ENCODE measurements at regions not wholly inside any gene's neighbourhood (a gene's known extent, or its start where the extent isn't known, plus 50 kb on each side); places are given as distances from the start of the nearest gene placed in this dataset.

GRCh38 chr5:168097876-168098653 is 193.4 kb upstream of the WWC1 start:
- TF ChIP-seq CTCF (IDR thresholded peaks at IDR 0.05): no peak

DNA sequence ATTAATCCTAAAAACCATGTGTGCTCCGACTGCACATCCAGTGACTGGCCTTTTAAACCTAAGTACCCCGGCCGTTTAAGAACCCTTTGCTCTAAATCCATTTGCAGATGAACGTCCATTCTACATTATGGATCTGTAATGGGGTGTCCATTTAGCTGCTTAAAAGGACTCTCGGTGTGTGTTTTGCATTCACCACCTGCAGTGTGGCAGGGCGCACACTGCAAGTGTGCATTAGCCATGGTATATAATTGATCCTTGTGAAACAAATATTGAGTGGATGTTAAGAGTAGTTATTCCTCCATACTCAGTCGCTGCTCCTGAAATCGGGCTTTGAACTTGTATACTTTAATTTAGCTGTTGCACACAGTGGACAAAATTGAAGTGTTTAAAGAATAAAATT is 190.1 kb upstream of the WWC1 start:
- no peak for TF ChIP-seq CTCF (IDR thresholded peaks at IDR 0.05)

DNA sequence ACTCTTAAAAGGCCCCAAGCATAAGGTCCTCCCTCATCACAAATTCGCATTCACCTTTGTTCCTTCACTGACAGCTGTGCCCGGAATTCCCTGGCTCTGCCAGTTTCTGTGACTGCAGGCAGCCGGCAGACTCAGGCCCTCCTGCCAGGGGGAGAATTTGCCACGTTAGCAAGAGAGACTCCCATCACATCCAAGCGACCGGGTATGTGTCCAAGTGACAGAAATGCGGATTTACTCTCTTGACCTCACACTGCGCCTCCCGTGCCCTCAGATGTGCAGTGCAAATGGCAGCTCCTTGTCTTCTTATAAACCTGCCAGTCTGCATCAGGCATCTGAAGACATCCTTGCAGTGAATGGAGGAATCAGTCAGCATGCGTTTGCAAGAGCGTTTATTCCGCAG is 187.1 kb upstream of the WWC1 start:
- TF ChIP-seq CTCF (IDR thresholded peaks at IDR 0.05): no peak

DNA sequence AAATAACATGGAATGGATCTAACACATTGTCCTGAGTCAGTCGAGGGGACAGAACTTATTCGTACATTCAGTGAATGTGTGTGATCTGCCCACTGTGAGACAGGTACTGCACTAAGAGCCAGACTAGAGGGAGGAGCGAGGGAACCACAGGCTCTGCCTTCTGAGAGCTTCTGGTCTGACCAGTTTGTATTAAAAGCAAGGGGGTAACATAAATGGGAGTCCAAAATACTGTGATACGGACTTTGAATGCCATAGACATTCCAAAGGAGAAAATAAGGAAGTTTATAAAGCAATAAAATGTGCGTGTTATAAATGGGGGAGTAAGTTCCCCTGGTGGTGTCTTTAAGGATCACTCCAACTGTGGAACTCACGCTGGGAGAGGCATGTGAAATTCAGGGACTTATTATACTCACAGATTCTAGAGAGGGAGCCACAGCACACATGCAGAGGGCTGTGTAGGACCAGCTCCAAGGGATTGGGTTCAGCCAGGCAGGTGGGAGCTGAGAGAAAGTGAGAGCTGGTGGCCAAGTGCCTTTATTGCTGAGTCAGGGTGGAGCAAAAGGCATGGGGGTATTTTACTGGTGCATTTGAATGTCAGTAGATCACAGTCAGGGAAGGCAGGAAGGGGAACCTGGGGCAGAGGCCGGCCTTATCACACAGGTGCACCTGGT is 186.5 kb upstream of the WWC1 start:
- no peak for TF ChIP-seq CTCF (IDR thresholded peaks at IDR 0.05)

DNA sequence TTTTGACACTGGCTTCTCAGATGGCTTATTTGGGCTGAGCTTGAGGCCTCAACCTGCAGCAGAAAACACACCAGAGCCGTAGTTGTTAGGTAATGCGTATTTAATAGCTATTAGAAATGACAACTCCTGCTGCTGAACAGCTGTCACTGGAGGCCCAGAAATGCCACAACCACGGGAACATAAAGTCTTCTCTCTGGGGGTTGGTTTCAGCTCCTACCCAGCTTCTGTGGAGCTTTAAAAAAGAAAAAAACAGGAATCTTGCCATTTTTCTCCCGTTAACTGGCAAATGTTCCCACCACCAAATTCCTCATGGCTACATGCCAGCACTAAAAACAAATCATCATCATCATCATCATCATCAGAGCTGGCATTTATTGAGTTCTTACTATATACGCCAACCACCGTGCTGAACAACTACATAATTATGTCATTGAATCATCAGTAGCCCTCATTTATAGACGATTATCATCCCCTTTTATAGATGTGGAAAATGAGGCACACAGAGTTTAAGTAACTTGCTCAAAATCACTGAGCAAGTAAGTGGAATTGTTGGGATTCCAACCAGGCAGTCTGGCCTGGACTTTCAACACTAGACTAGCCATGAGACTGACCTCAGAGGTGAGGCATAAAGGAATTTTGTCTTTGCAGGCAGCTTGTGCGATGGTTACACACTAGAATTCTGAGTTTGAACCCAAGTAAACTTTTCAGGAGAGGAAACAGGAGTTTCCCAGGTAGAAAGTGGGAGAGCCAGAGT is 185.3 kb upstream of the WWC1 start:
- TF ChIP-seq CTCF (IDR thresholded peaks at IDR 0.05): no peak

GRCh38 chr5:168109441-168109840 is 182.0 kb upstream of the WWC1 start:
- TF ChIP-seq CTCF (IDR thresholded peaks at IDR 0.05): no peak

- TF ChIP-seq CTCF (IDR thresholded peaks at IDR 0.05): no peak
These were observed 181.1 kb upstream of the WWC1 start for GRCh38 chr5:168110384-168110783.

Data from LNCAP (cell line).